ENCODE measurements at regions not wholly inside any gene's neighbourhood (a gene's known extent, or its start where the extent isn't known, plus 50 kb on each side); places are given as distances from the start of the nearest gene placed in this dataset.

DNA sequence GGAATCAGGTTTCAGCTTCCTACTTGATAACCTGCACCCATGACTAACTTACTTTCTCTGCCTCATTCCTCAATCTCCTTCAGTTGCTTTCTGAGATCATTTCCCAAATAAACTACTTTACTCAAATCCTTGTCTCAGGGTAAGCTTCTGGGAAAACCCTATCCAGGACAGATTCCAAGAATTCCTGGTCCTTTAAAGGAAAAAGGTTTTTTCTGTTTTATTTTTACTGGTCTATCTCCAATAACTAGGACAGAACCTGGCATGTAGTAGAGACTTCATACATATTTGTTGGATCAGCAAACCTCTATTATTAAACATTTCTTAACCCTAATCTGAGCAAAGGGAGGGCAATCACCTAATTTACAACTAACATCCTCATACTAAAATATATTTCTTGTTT is 910.5 kb upstream of the CHORDC1 start:
- Histone ChIP-seq H3K27me3 (replicated peaks; ENCODE audit: insufficient read depth, low read length) (no peaks in the 10 kb centered on the region), H3K27ac (ENCODE audit: low read length) (no peak overlapping the region), H3F3A (ENCODE audit: insufficient read depth, low read length) (no peaks in the 10 kb centered on the region), H3K4me1 (ENCODE audit: low read length) (no peaks in the 10 kb centered on the region), H3K9ac (ENCODE audit: low read length) (no peak overlapping the region), H3K9me3 (replicated peaks; ENCODE audit: insufficient read depth, low read length) (no peaks in the 10 kb centered on the region), H4K20me1 (ENCODE audit: insufficient read depth, low read length) (no peaks in the 10 kb centered on the region), H3K79me2 (ENCODE audit: low read length) (no peaks in the 10 kb centered on the region), H3K9me2 (replicated peaks; ENCODE audit: insufficient read depth, low read length) (no peaks in the 10 kb centered on the region), H3K36me3 (replicated peaks; ENCODE audit: insufficient read depth, low read length) (no peaks in the 10 kb centered on the region), H3K4me2 (ENCODE audit: low read depth, low read length) (no peak overlapping the region), H3K4me3 (ENCODE audit: low read length) (no peak overlapping the region), H2AFZ (ENCODE audit: low read length) (no peak overlapping the region)
- DNase-seq: no peak
- TF ChIP-seq EZH2phosphoT487 (IDR thresholded peaks at IDR 0.05; ENCODE audit: low read length) (no peak), EZH2 (optimal IDR thresholded peaks at IDR 0.05; ENCODE audit: low read depth, low read length) (no peak)
- TF ChIP-seq, protein P1, sequence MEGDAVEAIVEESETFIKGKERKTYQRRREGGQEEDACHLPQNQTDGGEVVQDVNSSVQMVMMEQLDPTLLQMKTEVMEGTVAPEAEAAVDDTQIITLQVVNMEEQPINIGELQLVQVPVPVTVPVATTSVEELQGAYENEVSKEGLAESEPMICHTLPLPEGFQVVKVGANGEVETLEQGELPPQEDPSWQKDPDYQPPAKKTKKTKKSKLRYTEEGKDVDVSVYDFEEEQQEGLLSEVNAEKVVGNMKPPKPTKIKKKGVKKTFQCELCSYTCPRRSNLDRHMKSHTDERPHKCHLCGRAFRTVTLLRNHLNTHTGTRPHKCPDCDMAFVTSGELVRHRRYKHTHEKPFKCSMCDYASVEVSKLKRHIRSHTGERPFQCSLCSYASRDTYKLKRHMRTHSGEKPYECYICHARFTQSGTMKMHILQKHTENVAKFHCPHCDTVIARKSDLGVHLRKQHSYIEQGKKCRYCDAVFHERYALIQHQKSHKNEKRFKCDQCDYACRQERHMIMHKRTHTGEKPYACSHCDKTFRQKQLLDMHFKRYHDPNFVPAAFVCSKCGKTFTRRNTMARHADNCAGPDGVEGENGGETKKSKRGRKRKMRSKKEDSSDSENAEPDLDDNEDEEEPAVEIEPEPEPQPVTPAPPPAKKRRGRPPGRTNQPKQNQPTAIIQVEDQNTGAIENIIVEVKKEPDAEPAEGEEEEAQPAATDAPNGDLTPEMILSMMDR (IDR thresholded peaks at IDR 0.05; ENCODE audit: low read length): no peak

DNA sequence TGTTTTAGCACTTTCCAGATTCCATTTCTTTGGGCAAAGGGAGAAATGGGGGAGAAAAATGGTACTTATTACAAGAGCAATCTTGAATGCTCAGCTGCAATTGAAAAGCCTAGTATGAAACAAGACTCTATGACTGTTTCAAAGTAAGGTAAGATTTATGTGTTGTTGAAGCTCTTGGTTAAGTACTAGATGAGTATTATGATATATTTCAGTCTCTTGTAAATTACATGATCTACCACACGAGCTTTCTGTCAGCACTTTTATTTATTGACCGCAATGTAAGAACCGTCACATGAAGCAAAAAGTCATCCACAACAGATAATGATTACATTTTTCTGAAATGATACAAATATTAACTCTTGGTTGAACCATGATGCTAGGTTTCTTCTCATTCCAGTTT is 906.7 kb upstream of the CHORDC1 start:
- Histone ChIP-seq H3K4me1 (ENCODE audit: low read length) (no peaks in the 10 kb centered on the region), H3K9me3 (replicated peaks; ENCODE audit: insufficient read depth, low read length) (no peaks in the 10 kb centered on the region), H2AFZ (ENCODE audit: low read length) (no peak overlapping the region), H3F3A (ENCODE audit: insufficient read depth, low read length) (no peaks in the 10 kb centered on the region), H3K4me3 (ENCODE audit: low read length) (no peak overlapping the region), H3K9me2 (replicated peaks; ENCODE audit: insufficient read depth, low read length) (no peaks in the 10 kb centered on the region), H3K79me2 (ENCODE audit: low read length) (no peaks in the 10 kb centered on the region), H3K27ac (ENCODE audit: low read length) (no peak overlapping the region), H3K27me3 (replicated peaks; ENCODE audit: insufficient read depth, low read length) (no peaks in the 10 kb centered on the region), H3K36me3 (replicated peaks; ENCODE audit: insufficient read depth, low read length) (no peaks in the 10 kb centered on the region), H4K20me1 (ENCODE audit: insufficient read depth, low read length) (no peaks in the 10 kb centered on the region), H3K4me2 (ENCODE audit: low read depth, low read length) (no peak overlapping the region), H3K9ac (ENCODE audit: low read length) (no peak overlapping the region)
- no peak for DNase-seq
- TF ChIP-seq, protein P1 (IDR thresholded peaks at IDR 0.05; ENCODE audit: low read length): no peak
- TF ChIP-seq EZH2phosphoT487 (IDR thresholded peaks at IDR 0.05; ENCODE audit: low read length): no peak
- no peak for TF ChIP-seq EZH2 (optimal IDR thresholded peaks at IDR 0.05; ENCODE audit: low read depth, low read length)

DNA sequence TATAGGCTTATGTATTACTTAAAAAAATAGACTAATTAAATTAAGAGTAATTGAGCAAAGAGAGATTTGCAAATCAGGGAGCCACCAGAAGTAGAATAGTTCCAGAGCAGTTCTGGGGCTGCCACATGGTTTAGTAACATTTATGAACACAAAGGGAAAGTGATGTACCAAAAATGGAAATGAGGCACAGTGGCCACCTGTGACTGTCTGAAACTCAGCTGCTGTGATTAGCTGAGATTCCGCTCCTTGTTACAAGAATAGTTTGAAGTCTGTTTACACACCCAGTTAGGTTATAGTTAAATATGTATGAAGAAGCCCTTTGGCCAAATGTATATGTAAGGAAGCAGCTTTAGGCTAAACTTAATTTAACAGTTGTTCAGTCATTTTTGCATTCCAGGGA is 901.5 kb upstream of the CHORDC1 start:
- Histone ChIP-seq H3K79me2 (ENCODE audit: low read length) (no peaks in the 10 kb centered on the region), H3K4me3 (ENCODE audit: low read length) (no peak overlapping the region), H3K27ac (ENCODE audit: low read length) (no peak overlapping the region), H3K36me3 (replicated peaks; ENCODE audit: insufficient read depth, low read length) (no peaks in the 10 kb centered on the region), H2AFZ (ENCODE audit: low read length) (no peak overlapping the region), H3K4me1 (ENCODE audit: low read length) (no peaks in the 10 kb centered on the region), H3K9me3 (replicated peaks; ENCODE audit: insufficient read depth, low read length) (no peaks in the 10 kb centered on the region), H3K9me2 (replicated peaks; ENCODE audit: insufficient read depth, low read length) (no peaks in the 10 kb centered on the region), H3K9ac (ENCODE audit: low read length) (no peak overlapping the region), H3K27me3 (replicated peaks; ENCODE audit: insufficient read depth, low read length) (no peaks in the 10 kb centered on the region), H3F3A (ENCODE audit: insufficient read depth, low read length) (no peaks in the 10 kb centered on the region), H4K20me1 (ENCODE audit: insufficient read depth, low read length) (no peaks in the 10 kb centered on the region), H3K4me2 (ENCODE audit: low read depth, low read length) (no peak overlapping the region)
- TF ChIP-seq, protein P1 (IDR thresholded peaks at IDR 0.05; ENCODE audit: low read length): no peak
- TF ChIP-seq EZH2 (optimal IDR thresholded peaks at IDR 0.05; ENCODE audit: low read depth, low read length) (no peak), EZH2phosphoT487 (IDR thresholded peaks at IDR 0.05; ENCODE audit: low read length) (no peak)
- DNase-seq: peak; percentile 48
